GM21529 (cell line): ENCODE measurements at regions not wholly inside any gene's neighbourhood (a gene's known extent, or its start where the extent isn't known, plus 50 kb on each side); places are given as distances from the start of the nearest gene placed in this dataset.
"Not testable (repeated sequence)": the region's sequence is repeated elsewhere in the genome, so short reads cannot be mapped to it uniquely, and the experiment has no call there.

Source experiments
- ATAC-seq: cut with Tn5 transposase; IDR thresholded peaks from one replicate; pipeline ENCODE4 v1.9.1; 2021; ENCODE audit not compliant: unreplicated experiment

- peak; percentile 100 for ATAC-seq
These were observed 121.3 kb upstream of the FBXO28 start for GRCh38 chr1:223992456-223993246.

- not testable (repeated sequence) for ATAC-seq
These were observed 122.5 kb upstream of the FBXO28 start for GRCh38 chr1:223991297-223991857.

GRCh38 chr1:223961985-223962384 lies 116.2 kb upstream of the TP53BP2 start:
- ATAC-seq: not testable (repeated sequence)

GRCh38 chr1:223952801-223953200 lies 107.1 kb upstream of the TP53BP2 start:
- ATAC-seq: not testable (repeated sequence)

- ATAC-seq: not testable (repeated sequence)
These were observed 105.8 kb upstream of the TP53BP2 start for GRCh38 chr1:223951551-223951950.

GRCh38 chr1:223949944-223950343 lies 104.2 kb upstream of the TP53BP2 start:
- not testable (repeated sequence) for ATAC-seq

GRCh38 chr1:223948041-223948440 lies 102.3 kb upstream of the TP53BP2 start:
- ATAC-seq: not testable (repeated sequence)

GRCh38 chr1:223936592-223936991 lies 90.8 kb upstream of the TP53BP2 start:
- not testable (repeated sequence) for ATAC-seq

GRCh38 chr1:223931476-223931875 lies 85.7 kb upstream of the TP53BP2 start:
- not testable (repeated sequence) for ATAC-seq

GRCh38 chr1:223920805-223921204 lies 75.1 kb upstream of the TP53BP2 start:
- not testable (repeated sequence) for ATAC-seq

- ATAC-seq: not testable (repeated sequence)
These were observed 69.7 kb upstream of the TP53BP2 start for GRCh38 chr1:223915476-223915875.

- ATAC-seq: not testable (repeated sequence)
These were observed 68.0 kb upstream of the TP53BP2 start for GRCh38 chr1:223913715-223914114.

GRCh38 chr1:223907943-223908587 lies 62.3 kb upstream of the TP53BP2 start:
- ATAC-seq: not testable (repeated sequence)

- ATAC-seq: not testable (repeated sequence)
These were observed 57.5 kb upstream of the TP53BP2 start for GRCh38 chr1:223903221-223903620.

- ATAC-seq: not testable (repeated sequence)
These were observed 54.0 kb upstream of the TP53BP2 start for GRCh38 chr1:223899775-223900174.

GRCh38 chr1:223897097-223897496 lies 51.4 kb upstream of the TP53BP2 start:
- ATAC-seq: not testable (repeated sequence)

- not testable (repeated sequence) for ATAC-seq
These were observed 50.2 kb upstream of the TP53BP2 start for GRCh38 chr1:223895950-223896349.
